GM18498 (cell line): ENCODE measurements at regions not wholly inside any gene's neighbourhood (a gene's known extent, or its start where the extent isn't known, plus 50 kb on each side); places are given as distances from the start of the nearest gene placed in this dataset.

Experiments used
- ATAC-seq: cut with Tn5 transposase; IDR thresholded peaks from one replicate; pipeline ENCODE4 v1.9.1; 2021; ENCODE audit warnings: mild to moderate bottlenecking, moderate library complexity; ENCODE audit not compliant: unreplicated experiment

GRCh38 chr3:102141096-102141927 lies 292.0 kb downstream of the NFKBIZ start:
- ATAC-seq = no peak

- no peak for ATAC-seq
Measured at GRCh38 chr3:102141928-102142239, 292.6 kb downstream of the NFKBIZ start.

GRCh38 chr3:102142379-102143060 lies 292.3 kb upstream of the ZPLD1 start:
- ATAC-seq = no peak

GRCh38 chr3:102143536-102143935 lies 291.3 kb upstream of the ZPLD1 start:
- no peak for ATAC-seq

GRCh38 chr3:102144063-102144462 lies 290.8 kb upstream of the ZPLD1 start:
- no peak for ATAC-seq

DNA sequence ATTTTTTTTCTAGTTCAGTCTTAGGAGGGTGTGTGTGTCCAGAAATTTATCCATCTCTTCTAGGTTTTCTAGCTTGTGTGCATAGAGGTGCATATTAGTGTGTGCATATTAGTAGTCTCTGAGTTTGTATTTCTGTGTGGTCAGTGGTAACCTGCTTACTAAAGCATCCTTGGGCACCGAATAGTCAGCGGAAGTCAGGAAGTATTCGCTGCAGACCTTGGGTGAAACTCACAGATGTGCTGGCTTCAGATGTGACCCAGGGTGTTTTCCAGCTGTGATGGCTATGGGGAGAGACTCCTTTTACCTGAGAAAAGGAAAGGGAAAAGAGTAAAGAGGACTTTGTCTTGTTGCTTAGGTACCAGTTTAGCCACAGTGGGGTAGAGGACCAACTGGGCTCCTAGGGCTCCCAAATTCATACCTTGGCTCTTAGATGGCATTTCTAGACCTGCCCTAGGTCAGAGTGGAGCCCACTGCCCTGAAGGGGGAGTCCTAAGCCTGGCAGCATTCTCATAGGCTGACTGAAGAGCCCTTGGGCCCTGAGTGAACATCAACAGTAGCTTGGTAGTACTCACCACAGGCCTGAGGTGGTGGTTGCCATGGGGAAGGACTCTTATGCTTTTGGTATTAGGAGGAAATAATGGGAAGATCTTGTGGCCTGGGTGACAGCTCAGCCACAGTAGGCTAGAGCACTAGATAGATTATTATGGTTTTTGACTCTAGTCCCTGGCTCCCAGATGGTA lies 286.0 kb upstream of the ZPLD1 start:
- ATAC-seq = no peak

DNA sequence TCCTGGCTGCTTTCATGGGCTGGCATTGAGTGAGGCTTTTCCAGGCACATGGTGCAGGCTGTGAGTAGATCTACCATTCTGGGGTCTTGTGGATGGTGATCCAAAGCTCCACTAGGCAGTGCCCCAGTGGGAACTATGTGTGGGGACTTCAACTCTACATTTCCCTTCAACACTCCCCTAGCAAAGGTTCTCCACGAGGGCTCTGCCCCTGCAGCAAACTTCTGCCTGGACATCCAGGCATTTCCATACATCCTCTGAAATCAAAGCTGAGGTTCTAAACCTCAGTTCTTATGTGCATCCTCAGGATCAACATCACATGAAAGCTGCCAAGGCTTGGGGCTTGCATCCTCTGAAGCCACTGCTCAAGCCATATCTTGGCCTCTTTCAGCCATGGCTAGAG lies 282.9 kb upstream of the ZPLD1 start:
- no peak for ATAC-seq

DNA sequence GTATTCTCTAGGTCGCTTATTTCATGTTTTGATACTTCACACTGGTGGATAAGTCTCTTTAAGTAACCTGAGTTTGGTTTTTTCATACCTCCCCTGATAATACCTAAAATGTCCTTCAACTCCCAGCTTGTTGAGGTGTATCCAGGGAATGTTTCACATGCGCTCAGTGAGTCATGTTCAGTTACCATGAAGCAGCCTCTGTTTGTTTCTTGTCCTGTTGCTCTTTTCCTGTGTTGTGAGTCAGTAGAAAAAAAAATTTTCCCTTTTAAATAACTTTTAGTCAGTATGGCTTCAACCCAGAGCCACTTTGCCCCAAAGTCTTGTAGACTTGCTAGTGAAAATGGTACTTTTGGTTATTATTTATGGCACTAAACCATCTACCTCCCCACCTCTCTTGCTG lies 278.4 kb upstream of the ZPLD1 start:
- no peak for ATAC-seq

DNA sequence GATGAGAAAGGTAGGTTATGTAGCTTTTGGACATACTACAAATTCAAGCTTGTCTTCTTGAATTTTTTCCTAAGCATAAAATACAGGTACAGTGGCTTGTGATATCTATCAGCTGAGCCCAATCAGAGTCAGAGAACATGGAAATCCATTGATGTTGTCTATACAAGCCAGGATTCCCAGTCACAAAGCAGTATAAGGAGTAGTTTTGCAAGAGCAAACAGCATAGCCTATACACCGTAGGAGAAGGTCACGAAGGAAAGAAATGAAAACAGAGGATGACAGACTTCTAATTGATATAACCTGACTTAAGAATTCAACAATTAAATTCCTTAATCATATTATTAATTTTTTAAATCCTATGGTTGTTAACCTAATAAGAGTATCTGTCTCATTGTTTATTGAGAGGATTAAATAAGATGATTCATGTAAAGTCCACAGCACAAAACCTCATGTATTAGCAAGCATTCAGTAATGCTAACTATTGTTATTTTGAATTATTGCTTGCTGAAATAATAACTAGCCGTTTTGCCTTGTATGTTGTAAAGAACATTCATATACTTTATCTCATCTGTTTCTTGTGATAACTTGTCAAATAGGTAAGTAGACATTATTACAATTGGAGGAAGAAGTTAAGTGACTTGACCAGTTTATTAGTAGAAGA lies 276.6 kb upstream of the ZPLD1 start:
- no peak for ATAC-seq

- peak; percentile 68 for ATAC-seq
Measured at GRCh38 chr3:102159810-102160451, 274.9 kb upstream of the ZPLD1 start.

DNA sequence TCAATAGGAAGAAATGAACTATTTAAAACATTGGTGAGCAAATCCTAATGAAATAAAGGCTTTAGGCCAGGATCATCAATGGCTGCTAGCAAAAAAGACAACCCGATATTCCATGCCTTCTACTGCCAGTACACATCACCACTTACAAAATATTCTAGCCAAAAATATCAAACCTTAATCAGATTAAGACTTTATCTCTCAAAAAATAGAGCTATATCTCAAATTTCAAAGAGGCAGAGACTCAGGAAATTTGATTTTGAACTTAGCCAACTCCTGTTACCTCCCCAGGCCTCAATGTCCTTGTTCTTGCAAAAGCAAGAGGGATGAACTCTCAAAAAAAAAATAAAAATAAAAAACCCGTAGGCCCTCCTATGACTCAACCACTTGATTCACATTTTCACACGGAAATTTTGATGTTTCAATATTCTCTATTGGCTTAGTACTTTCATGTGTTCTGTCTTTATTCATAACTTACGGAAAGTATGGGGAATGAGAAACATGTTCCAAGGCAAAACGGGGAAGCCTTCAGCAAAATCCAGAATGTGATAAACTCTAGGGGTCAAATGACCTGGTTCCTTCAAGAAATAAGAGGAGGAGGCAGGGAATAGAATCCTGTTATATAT lies 273.3 kb upstream of the ZPLD1 start:
- no peak for ATAC-seq

GRCh38 chr3:102162251-102162650 lies 272.6 kb upstream of the ZPLD1 start:
- ATAC-seq = no peak

DNA sequence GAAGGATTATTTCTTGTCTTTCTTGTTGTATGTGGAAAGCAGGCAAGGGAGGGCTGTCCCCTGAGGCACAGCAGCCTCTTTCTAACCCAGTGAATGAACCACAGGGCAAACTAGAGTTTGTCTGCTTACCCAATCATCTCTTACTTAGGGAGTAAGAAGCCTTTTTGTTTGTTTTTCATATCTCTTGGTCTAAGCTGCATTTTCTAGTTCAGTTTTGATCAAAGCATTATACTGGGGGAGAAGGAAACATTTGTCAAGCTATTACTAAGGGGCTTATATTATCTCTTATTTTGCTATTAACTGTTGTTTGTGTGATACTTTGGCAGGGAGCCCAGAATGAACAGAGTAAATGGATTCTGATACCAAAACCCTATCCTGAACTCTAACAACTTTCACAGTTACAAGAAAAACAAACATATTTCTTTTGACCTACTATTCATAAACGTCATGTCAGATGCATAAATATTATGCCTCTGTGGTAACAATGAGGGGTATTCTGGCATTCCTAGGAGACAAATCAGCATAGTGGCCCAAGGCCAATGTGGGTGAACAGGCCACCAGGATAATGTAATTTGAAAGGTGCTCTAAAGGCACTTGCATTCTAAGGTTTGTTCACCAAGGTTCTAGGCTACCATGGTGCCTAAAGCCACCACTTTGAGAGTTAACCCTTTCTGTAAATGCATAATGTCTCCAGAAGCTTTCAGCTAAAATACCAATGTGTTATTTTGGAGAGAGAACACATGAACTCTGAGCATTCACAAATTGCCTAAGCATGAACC lies 271.6 kb upstream of the ZPLD1 start:
- ATAC-seq = no peak

DNA sequence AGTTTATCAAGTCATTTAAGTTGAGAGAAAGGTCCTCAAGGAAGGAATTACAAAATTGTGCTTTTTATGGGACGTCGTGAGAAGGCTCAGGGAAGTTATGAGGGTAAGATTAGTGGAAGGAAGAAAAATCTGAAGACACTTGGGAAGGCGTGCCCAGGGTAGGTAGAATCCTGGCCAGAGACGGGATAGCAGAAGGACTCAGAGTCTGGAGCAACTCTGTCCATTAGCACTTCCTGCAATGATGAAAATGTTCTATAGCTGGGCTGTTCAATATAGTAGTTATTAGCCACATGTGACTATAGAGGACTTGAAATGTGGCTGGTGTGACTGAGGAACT lies 271.0 kb upstream of the ZPLD1 start:
- no peak for ATAC-seq

- no peak for ATAC-seq
Measured at GRCh38 chr3:102165367-102165766, 269.4 kb upstream of the ZPLD1 start.

DNA sequence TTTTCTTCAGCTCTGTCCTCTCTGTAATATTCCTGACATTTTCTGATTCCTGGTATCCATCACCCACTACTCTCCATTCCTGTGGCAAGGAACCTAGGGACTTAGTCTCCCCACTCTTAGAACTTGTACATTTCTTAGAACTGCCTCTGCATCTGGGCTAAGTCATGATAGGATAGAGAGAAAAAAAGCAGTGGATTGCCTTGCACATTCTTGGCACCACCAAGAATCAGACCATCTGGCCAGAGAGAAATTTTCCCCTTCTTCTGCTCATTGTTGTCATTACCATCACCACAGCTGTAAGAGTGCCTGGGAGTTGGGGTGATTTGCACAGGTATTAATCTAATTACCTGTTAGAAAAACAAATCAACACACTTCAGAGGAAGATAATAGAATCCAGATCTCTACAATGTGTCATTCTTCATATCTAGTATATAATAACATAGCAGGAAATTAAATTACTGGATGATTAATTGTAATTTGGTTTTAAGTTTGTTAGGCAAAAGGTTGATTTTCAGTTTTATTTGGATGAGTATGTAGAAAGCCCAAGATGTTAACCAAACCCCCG lies 264.8 kb upstream of the ZPLD1 start:
- ATAC-seq = no peak

- no peak for ATAC-seq
Measured at GRCh38 chr3:102170545-102170944, 264.3 kb upstream of the ZPLD1 start.

DNA sequence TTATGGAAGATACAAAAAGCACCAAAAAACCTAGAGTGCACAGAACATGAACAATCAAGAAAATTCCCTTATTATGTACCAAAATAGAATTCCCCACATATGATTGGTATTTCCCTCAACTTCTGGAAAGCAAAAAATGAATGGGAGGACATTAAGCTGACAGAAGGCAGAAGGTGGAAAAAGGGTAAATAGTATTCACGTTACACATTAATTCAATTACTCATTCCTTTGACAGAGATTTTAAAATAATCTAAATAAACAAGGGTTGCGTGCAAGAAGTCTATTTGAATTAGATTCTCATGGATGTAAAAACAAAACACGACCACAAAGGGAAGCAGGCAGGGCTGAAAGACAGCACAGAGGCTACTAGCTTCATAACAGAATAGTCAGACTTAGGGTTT lies 260.5 kb upstream of the ZPLD1 start:
- ATAC-seq = no peak

DNA sequence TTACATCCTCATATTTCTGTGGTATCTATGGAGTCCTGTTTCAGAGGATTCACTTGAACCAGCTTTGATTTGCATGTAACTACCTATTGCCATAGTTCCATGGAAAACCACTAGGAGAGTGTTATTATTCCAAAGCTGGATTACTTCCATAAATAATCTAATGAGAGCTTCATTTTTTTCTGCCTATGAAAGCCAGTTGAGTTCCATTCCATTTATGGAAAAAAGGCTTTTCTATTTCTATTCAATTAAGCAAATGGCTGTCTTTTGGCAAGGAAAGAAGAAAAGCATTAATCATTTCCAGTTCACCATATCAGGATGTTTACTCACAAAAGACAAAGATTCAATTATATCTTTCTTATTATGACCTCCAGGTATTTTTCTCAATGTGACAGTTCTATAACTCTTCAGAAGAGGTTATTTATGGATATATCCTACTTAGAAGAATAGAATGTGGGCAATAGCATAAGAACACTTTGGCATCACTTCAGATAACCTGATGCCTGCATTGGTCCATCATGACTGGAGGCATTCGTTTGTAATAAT lies 259.9 kb upstream of the ZPLD1 start:
- no peak for ATAC-seq
